ENCODE measurements at regions not wholly inside any gene's neighbourhood (a gene's known extent, or its start where the extent isn't known, plus 50 kb on each side); places are given as distances from the start of the nearest gene placed in this dataset.
"Not testable (repeated sequence)": the region's sequence is repeated elsewhere in the genome, so short reads cannot be mapped to it uniquely, and the experiment has no call there.

- no peak for DNase-seq (ENCODE audit: low read depth in 3 of 3)
Observed at GRCh38 chr1:65020774-65021173, 54.4 kb upstream of the JAK1 start.

GRCh38 chr1:65021795-65022194 is 55.4 kb upstream of the JAK1 start:
- no peak for DNase-seq (ENCODE audit: low read depth in 3 of 3)

- no peak for DNase-seq (ENCODE audit: low read depth in 3 of 3)
Observed at GRCh38 chr1:65022216-65022615, 55.9 kb upstream of the JAK1 start.

- DNase-seq (ENCODE audit: low read depth in 3 of 3): no peak
Observed at GRCh38 chr1:65025794-65026193, 59.4 kb upstream of the JAK1 start.

- no peak for DNase-seq (ENCODE audit: low read depth in 3 of 3)
Observed at GRCh38 chr1:65026235-65026634, 59.9 kb upstream of the JAK1 start.

DNA sequence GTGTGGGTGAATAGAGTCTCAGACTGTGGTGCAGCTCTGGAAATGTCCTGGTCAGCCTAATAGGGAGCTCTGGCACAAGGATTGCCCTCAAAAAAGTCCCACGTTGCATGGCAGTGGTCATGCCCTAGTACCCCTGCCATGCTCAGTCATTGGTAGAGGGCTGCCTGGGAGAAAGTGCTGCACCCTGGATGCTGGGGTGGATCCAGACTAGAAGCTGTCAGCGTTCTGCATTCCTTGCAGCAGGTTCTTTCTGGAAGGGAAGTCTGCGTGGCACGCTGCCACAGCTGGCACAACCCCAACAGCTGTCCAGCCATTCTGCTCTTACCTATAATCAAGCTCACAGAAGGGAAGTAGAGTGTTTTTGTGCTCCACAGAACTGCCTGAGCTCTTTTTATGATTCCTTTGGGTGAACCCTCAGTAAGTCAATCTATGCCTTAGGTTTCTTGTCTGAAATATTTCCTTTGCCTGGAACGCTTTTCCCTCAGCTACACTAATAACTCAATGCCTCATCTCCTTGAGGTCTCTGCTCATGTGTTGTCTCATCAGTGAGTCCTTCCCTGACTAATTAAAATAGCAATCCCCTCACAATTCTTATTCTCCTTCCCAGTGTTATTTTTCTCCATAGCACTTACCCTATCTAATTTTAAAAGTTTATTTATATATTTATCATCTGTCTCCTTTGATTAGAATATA is 61.5 kb upstream of the JAK1 start:
- no peak for DNase-seq (ENCODE audit: low read depth in 3 of 3)

DNA sequence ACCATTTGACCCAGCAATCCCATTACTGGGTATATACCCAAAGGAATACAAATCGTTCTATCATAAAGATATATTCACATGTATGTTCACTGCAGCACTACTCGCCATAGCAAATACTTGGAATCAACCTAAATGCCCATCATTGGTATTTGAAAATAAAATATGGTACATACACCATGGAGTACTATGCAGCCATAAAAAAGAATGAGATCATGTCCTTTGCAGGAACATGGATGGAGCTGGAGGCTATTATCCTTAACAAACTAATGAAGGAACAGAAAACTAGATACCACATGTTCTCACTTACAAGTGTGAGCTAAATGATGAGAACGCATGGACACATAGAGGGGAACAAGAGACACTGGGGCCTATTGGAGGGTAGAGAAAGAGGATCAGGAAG is 63.1 kb upstream of the JAK1 start:
- not testable (repeated sequence) for DNase-seq (ENCODE audit: low read depth in 3 of 3)

GRCh38 chr1:65034879-65035278 is 68.5 kb upstream of the JAK1 start:
- not testable (repeated sequence) for DNase-seq (ENCODE audit: low read depth in 3 of 3)

GRCh38 chr1:65036570-65037051 is 70.3 kb upstream of the JAK1 start:
- no peak for DNase-seq (ENCODE audit: low read depth in 3 of 3)

GRCh38 chr1:65039066-65039465 is 72.7 kb upstream of the JAK1 start:
- no peak for DNase-seq (ENCODE audit: low read depth in 3 of 3)

- no peak for DNase-seq (ENCODE audit: low read depth in 3 of 3)
Observed at GRCh38 chr1:65039508-65039907, 73.2 kb upstream of the JAK1 start.

- DNase-seq (ENCODE audit: low read depth in 3 of 3): no peak
Observed at GRCh38 chr1:65042467-65042866, 76.1 kb upstream of the JAK1 start.

DNA sequence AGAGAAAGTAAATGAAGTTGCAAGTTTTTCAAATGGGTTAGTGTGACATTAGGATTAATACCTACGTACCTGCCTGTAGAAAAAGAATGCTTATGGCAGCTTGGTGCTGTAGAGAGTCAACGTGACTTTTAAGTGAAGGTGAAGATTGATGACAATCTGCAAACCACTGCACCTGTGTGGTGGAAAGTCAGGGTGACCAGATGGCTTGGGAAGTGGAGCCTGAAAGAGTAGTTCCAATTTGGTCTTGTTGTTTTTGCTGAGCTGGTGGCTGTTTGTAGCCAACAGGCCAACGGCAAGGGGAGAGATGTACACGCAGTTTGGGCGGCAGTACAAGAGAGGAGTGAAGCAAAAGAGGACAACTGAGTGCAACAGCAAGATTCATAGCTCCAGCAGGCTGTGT is 78.1 kb upstream of the JAK1 start:
- no peak for DNase-seq (ENCODE audit: low read depth in 3 of 3)

DNA sequence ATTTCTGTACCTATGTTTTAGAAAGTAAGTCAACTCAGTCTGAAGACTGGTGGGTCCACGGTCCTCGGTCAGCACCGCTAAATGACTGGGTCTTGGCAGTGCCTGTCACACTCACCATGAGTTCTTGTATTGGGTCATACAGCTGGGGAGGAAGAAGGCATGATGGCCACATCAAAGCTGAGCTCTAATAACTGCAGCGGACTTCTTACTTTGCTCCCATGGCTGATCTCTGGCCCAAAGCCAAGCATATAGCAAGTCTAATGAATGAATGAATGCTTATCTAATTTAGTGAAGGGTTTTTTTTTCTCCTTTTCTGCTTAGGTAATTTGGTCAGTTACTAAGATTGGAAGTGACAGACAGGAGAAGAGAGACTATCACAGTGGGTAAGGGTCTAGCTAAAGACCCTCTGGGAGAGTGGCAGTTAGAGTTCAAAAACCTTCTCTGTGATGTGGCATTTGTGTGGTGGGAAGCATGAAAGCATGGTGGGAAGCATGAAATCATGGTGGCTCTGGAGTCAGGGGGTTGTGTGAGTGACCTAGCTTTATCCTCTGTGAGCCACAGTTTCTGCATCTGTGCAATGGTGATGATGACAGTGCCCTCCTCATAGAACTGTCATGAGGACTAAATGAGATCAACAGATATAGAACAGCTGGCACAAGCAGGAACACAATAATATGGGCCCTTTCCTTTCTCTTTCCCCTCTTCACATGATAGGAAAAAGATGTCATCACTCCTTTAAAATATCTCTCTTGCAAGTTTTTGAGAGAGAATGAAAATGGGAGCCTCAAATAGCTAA is 78.9 kb upstream of the JAK1 start:
- DNase-seq (ENCODE audit: low read depth in 3 of 3): no peak

DNA sequence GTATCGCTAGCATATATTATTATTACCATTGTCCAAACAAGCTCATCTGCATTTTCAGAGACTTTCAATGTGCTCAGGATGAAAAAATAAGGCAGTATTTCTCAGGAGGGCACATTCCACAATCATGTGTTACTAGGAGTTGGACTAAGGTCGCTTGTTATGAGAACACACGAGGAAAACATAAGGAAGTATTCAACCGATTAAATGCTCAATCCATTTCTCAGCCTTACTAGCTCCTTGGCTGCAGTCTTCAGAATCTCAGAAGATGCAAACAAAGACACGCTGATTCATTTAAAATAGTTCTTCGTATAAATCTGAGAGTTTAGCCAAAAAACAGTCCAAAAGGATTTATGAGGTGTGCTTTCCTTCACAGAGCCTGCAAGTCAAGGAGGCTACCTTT is 82.0 kb upstream of the JAK1 start:
- no peak for DNase-seq (ENCODE audit: low read depth in 3 of 3)

DNA sequence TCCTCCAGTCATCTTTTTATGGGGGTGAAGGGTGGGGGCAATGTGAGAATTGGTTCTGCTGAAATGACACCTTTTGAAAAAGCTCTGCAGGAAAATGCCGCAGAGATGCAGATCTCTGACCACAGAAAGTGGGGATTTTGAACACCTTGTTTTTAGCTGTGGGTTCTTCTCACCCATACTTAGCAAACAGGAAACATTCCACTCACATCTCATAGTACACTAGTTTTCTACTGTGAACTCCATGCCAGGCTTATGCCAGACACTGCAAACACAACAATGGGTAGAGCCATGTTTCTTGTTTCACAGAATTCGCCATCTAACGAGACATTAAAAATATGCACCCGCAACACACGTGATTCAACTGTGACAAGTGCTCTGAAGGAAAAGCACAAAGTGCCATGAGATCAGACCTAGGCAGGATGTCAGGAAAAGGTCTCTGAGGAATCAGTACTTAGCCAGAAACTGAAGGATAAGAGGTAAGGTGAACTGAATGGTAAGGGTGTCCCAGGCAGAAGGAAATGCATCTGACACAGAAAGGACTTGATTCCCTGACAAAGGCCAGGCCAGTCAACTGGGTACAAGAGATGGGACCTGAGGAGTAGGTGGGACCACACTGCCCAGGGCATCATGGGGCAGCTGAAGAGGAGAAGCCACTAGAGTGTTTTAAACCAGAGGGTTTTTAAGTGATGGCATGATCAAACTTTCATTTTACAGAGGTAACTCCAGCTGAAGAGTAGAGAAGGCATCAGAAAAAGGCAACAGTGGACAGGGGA is 83.8 kb upstream of the JAK1 start:
- no peak for DNase-seq (ENCODE audit: low read depth in 3 of 3)

- no peak for DNase-seq (ENCODE audit: low read depth in 3 of 3)
Observed at GRCh38 chr1:65050735-65051134, 84.4 kb upstream of the JAK1 start.

DNA sequence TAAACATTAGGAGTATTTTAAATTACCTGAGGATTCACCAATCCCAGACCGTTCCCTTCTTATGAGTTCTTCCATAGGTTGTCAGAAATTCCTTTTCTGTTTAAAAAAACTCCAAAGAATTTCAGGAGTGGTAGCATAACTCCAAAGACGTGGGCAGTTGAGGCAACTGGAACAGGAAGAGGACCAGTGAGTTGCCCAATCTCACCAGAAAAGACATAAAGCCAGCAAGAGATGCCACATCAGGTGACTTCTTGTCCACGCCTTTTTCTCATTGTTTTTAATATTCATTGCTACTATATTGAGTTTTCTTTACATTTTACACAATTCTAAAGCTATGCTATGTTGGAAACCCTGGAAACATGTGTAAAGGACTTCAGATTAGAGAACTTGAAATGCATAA is 88.1 kb upstream of the JAK1 start:
- no peak for DNase-seq (ENCODE audit: low read depth in 3 of 3)

- no peak for DNase-seq (ENCODE audit: low read depth in 3 of 3)
Observed at GRCh38 chr1:65055747-65056146, 89.4 kb upstream of the JAK1 start.

GRCh38 chr1:65056234-65056633 is 89.9 kb upstream of the JAK1 start:
- DNase-seq (ENCODE audit: low read depth in 3 of 3): no peak

DNA sequence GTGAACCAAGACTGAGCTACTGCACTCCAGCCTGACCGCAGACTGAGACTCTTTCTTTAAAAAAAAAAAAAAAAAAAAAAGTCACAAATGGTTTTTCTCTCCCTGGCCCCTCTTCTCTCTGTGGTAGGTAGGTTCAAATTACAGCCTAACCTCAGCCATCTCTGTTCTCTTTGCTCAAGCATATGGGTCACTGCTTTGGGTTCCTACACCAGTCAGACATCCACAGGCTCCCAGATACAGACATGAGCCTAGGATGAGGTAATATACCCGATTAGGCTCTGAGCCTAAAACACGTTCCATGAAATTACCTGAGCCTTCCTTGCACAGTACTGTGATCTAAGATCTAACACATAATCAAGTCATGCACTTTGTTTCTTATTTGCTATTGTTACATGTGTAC is 90.5 kb upstream of the JAK1 start:
- no peak for DNase-seq (ENCODE audit: low read depth in 3 of 3)

DNA sequence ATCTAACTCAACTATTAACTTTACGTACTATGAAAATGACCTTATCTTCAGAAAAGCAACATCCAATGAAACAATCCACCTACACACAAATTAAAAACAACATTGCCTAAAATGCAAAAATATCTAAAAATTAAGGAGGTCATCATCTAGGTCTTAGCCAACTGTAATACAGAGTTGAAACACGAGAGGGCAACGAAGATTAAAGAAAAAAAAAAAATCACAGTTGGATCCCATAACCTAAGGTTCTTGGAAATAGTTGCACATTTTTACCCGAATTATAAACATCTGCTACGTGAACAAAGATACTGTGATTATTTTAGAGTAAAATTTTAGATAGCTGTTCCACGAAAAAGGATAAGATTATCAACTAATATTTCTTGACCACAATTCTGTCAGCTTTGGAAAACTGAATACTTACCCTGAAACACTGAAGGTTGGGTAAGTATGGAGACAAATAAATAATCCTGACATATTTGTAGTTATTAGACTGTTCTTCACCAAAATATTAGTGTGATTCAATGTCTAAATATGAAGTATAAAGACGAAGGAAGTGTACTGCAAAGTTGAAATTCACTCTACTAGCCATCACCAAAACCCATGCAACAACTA is 88.0 kb upstream of the AK4 start:
- no peak for DNase-seq (ENCODE audit: low read depth in 3 of 3)

Measured in stimulated activated CD4-positive, alpha-beta T cell treated with anti-CD3 and anti-CD28 coated beads, TNF-alpha, amount 100 ng/mL, for 4 hours (primary cell).